ENCODE measurements at regions not wholly inside any gene's neighbourhood (a gene's known extent, or its start where the extent isn't known, plus 50 kb on each side); places are given as distances from the start of the nearest gene placed in this dataset.

- TF ChIP-seq, protein P1, sequence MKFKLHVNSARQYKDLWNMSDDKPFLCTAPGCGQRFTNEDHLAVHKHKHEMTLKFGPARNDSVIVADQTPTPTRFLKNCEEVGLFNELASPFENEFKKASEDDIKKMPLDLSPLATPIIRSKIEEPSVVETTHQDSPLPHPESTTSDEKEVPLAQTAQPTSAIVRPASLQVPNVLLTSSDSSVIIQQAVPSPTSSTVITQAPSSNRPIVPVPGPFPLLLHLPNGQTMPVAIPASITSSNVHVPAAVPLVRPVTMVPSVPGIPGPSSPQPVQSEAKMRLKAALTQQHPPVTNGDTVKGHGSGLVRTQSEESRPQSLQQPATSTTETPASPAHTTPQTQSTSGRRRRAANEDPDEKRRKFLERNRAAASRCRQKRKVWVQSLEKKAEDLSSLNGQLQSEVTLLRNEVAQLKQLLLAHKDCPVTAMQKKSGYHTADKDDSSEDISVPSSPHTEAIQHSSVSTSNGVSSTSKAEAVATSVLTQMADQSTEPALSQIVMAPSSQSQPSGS (IDR thresholded peaks at IDR 0.05; ENCODE audit: low read length): no peak
- TF ChIP-seq TEAD4 (IDR thresholded peaks at IDR 0.05; ENCODE audit: low read depth, low read length): no peak
Measured at GRCh38 chr14:53735916-53736315, 220.7 kb downstream of the BMP4 start (continued).

Measured in H1 (cell line).